ENCODE measurements at regions not wholly inside any gene's neighbourhood (a gene's known extent, or its start where the extent isn't known, plus 50 kb on each side); places are given as distances from the start of the nearest gene placed in this dataset.
"Not testable (repeated sequence)": the region's sequence is repeated elsewhere in the genome, so short reads cannot be mapped to it uniquely, and the experiment has no call there.

- no peak for DNase-seq
Observed at GRCh38 chr13:42400188-42400833, 128.4 kb downstream of the AKAP11 start.

- no peak for DNase-seq
Observed at GRCh38 chr13:42401376-42401775, 129.4 kb downstream of the AKAP11 start.

GRCh38 chr13:42405665-42406390, 133.9 kb downstream of the AKAP11 start:
- no peak for DNase-seq

GRCh38 chr13:42409075-42409474, 137.1 kb downstream of the AKAP11 start:
- DNase-seq: no peak

- DNase-seq: no peak
Observed at GRCh38 chr13:42409551-42409950, 137.6 kb downstream of the AKAP11 start.

GRCh38 chr13:42412812-42413483, 141.0 kb downstream of the AKAP11 start:
- DNase-seq: no peak

- DNase-seq: no peak
Observed at GRCh38 chr13:42413484-42413815, 141.5 kb downstream of the AKAP11 start.

GRCh38 chr13:42417626-42418025, 145.7 kb downstream of the AKAP11 start:
- no peak for DNase-seq

GRCh38 chr13:42418184-42418583, 146.2 kb downstream of the AKAP11 start:
- DNase-seq: no peak

- no peak for DNase-seq
Observed at GRCh38 chr13:42420304-42420703, 148.4 kb downstream of the AKAP11 start.

GRCh38 chr13:42422681-42423080, 150.7 kb downstream of the AKAP11 start:
- DNase-seq: no peak

- DNase-seq: no peak
Observed at GRCh38 chr13:42424182-42424581, 149.8 kb upstream of the TNFSF11 start.

- DNase-seq: no peak
Observed at GRCh38 chr13:42445354-42445753, 128.6 kb upstream of the TNFSF11 start.

GRCh38 chr13:42446597-42446996, 127.4 kb upstream of the TNFSF11 start:
- DNase-seq: not testable (repeated sequence)

- no peak for DNase-seq
Observed at GRCh38 chr13:42453091-42453645, 120.8 kb upstream of the TNFSF11 start.

- no peak for DNase-seq
Observed at GRCh38 chr13:42454749-42455148, 119.2 kb upstream of the TNFSF11 start.

- no peak for DNase-seq
Observed at GRCh38 chr13:42458193-42458592, 115.8 kb upstream of the TNFSF11 start.

- DNase-seq: no peak
Observed at GRCh38 chr13:42466123-42466522, 107.8 kb upstream of the TNFSF11 start.

- no peak for DNase-seq
Observed at GRCh38 chr13:42466609-42467008, 107.3 kb upstream of the TNFSF11 start.

GRCh38 chr13:42474954-42475353, 99.0 kb upstream of the TNFSF11 start:
- no peak for DNase-seq

- no peak for DNase-seq
Observed at GRCh38 chr13:42477596-42478190, 96.3 kb upstream of the TNFSF11 start.

- no peak for DNase-seq
Observed at GRCh38 chr13:42478531-42479156, 95.3 kb upstream of the TNFSF11 start.

GRCh38 chr13:42484386-42484785, 89.6 kb upstream of the TNFSF11 start:
- DNase-seq: no peak
